Nephron progenitor cell (in vitro differentiated cells): ENCODE measurements at regions not wholly inside any gene's neighbourhood (a gene's known extent, or its start where the extent isn't known, plus 50 kb on each side); places are given as distances from the start of the nearest gene placed in this dataset.

ENCODE experiments used
- DNase-seq: peaks from one replicate; pipeline ENCODE4 v3.0.0; 2021
- H3K27ac Mint-ChIP-seq: 2 replicates; pipeline ENCODE4 v1.8.0; 2021; ENCODE audit warnings: mild to moderate bottlenecking, moderate library complexity, mixed read lengths
- H3K27me3 Mint-ChIP-seq: 2 replicates; pipeline ENCODE4 v1.8.0; 2021; ENCODE audit warnings: mild to moderate bottlenecking, low read depth, mixed read lengths; ENCODE audit not compliant: poor library complexity
- H3K36me3 Mint-ChIP-seq: 2 replicates; pipeline ENCODE4 v1.8.0; 2021; ENCODE audit warnings: low read depth, mixed read lengths
- H3K4me1 Mint-ChIP-seq: 2 replicates; pipeline ENCODE4 v1.8.0; 2021; ENCODE audit warnings: mixed read lengths
- H3K4me3 Mint-ChIP-seq: 2 replicates; pipeline ENCODE4 v1.8.0; 2021; ENCODE audit warnings: mild to moderate bottlenecking, moderate library complexity, mixed read lengths
- H3K9me3 Mint-ChIP-seq: 2 replicates; pipeline ENCODE4 v1.8.0; 2021; ENCODE audit warnings: mild to moderate bottlenecking, moderate library complexity, mixed read lengths
- TF ChIP-seq, protein P1 (sequence below): fragments of 200-600 bp; sonication (generic); IDR thresholded peaks from 2 replicates; pipeline ENCODE4 v1.5.0; 2021; ENCODE audit warnings: antibody characterized with exemption

DNA sequence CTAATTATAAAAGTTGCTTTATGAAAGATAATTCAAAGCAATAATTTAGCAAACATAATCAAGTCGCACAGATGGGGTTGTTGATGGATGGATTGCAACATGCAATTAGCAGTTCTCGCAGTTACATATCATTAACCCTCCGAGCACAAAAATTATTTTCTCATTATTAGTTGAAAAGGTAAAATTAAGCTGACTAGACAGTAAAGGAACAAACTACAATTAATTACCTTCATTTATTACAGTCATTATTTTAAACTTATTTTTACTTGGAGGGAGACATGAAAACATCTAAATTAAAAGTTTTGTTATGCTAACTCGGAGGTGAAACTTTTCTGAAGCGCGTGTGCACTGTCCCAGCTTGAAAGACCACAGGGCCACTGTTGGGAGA, 146.9 kb downstream of the PHETA1 start:
- TF ChIP-seq, protein P1, sequence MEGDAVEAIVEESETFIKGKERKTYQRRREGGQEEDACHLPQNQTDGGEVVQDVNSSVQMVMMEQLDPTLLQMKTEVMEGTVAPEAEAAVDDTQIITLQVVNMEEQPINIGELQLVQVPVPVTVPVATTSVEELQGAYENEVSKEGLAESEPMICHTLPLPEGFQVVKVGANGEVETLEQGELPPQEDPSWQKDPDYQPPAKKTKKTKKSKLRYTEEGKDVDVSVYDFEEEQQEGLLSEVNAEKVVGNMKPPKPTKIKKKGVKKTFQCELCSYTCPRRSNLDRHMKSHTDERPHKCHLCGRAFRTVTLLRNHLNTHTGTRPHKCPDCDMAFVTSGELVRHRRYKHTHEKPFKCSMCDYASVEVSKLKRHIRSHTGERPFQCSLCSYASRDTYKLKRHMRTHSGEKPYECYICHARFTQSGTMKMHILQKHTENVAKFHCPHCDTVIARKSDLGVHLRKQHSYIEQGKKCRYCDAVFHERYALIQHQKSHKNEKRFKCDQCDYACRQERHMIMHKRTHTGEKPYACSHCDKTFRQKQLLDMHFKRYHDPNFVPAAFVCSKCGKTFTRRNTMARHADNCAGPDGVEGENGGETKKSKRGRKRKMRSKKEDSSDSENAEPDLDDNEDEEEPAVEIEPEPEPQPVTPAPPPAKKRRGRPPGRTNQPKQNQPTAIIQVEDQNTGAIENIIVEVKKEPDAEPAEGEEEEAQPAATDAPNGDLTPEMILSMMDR, result no peak
- Mint-ChIP-seq H3K4me3 (no peak overlapping the region), H3K27ac (no peak overlapping the region), H3K9me3 (no peaks in the 10 kb centered on the region), H3K4me1 (peaks cover 14% of the 10 kb centered on the region), H3K27me3 (peaks cover 22% of the 10 kb centered on the region), H3K36me3 (no peaks in the 10 kb centered on the region)
- no peak for DNase-seq

DNA sequence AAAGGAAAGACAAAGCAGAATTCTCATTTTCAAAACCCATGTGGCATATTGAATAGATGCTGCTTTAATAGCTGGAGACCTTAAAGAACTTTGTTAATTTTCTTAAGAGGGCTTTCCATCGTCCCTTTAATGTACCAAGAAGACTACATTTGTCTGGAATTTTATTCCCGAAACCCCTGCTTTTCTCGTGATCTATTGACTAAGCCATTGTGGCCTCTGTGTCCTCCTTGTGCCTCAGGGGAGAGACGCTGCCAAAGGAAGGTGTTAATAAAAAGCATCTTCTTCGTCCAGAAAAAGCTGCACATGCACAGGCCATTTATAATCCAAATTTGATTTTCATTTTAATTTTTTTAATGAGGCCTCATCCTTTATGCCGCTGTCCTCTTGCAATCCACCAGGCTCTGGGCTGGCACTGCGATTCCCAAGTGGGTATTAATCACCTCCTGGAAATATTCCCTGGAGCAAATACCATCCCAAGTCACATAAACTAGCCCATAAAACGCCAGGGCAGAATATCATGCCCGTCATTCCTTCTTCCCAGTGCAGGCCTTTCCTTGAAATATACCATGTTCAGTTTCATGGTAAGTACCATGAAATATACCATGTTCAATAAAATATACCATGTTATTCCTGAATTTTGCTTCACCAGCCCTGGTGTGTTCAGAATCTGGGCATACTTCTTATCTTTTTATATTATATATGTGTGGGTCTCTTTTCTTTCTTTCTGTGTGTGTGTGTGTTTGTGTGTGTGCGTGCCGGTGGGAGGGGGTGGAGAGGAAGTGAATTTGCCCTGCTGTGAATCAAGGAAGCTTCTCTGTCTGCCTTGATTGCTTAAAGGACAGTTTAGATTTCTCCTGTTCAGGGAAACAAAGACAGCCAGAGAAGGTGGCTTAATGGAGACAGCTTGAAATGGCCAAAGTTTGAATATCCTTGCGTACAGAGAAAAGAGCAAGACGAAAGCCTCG, 147.6 kb downstream of the PHETA1 start:
- no peak overlapping the region for H3K4me3 Mint-ChIP-seq
- no peaks in the 10 kb centered on the region for H3K36me3 Mint-ChIP-seq
- no peaks in the 10 kb centered on the region for H3K9me3 Mint-ChIP-seq
- DNase-seq, result no peak
- H3K27ac Mint-ChIP-seq, result no peak overlapping the region
- TF ChIP-seq, protein P1, result no peak
- H3K27me3 Mint-ChIP-seq, result peaks cover 28% of the 10 kb centered on the region
- peaks cover 14% of the 10 kb centered on the region for H3K4me1 Mint-ChIP-seq

DNA sequence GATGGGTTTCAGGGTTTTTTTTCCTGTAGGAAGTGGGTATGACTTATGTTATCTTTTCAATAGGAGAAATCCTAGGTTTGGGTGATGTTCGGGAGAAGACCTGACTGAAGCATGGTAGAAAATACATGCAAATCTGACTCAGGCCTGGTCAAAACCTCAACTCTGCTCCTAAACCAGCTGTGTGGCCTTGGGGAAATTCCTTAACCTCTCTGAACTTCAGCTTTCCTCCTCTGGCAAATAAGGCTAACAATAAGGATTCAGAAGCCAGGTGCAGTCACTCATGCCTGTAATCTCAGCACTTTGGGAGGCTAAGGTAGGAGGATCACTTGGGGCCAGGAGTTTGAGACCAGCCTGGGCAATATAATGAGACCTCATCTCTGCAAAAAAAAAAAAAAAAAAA, 148.5 kb downstream of the PHETA1 start:
- Mint-ChIP-seq H3K4me3 (no peak overlapping the region), H3K27ac (no peak overlapping the region)

DNA sequence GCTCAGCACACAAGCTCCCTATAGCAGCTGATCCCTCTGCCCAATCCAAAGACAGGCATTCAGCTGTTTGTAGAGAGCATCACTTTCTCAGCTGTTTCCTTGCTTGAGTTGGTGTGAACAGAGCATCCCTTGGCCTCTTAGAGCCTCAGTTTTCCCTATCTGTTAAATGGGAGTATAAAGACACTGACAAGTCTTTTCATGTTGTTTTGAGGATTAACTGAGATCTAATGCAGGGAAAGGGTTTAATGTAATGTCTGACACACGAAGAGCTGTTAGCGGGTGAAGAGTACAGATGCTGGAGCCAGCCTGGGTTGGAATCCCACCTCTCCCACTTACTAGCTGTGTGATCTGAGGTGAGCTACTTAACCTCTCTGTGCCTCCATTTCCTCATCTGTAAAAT, 149.5 kb downstream of the PHETA1 start:
- H3K36me3 Mint-ChIP-seq, result no peaks in the 10 kb centered on the region
- H3K4me1 Mint-ChIP-seq, result peaks cover 10% of the 10 kb centered on the region
- H3K27me3 Mint-ChIP-seq, result peaks cover 28% of the 10 kb centered on the region
- no peak overlapping the region for H3K27ac Mint-ChIP-seq
- H3K9me3 Mint-ChIP-seq, result no peaks in the 10 kb centered on the region
- TF ChIP-seq, protein P1, result no peak
- H3K4me3 Mint-ChIP-seq, result no peak overlapping the region
- no peak for DNase-seq

More for the DNA sequence above, 148.5 kb downstream of the PHETA1 start:
- Mint-ChIP-seq H3K9me3 (no peaks in the 10 kb centered on the region), H3K4me1 (peaks cover 14% of the 10 kb centered on the region), H3K36me3 (no peaks in the 10 kb centered on the region), H3K27me3 (peaks cover 29% of the 10 kb centered on the region)
- no peak for DNase-seq
- TF ChIP-seq, protein P1, result no peak

DNA sequence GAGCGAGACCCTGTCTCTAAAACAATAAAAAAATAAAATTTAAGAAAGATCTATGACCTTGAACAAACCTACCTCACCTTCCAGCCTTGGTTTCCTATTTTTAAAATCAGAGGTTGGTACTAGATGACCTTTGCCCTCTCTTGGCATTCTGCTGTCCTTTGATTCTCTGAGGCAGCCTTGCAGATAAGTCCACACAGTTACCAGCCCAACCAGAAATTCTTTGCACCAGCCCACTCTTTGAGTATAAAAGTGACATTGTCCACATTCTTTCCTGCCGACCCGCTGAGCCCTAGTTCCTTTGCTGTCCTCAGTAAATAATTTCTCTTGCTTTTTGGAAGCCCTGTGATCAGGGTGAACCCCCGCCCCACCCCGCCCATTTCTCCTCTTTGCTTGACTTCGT, 150.4 kb downstream of the PHETA1 start:
- peaks cover 7% of the 10 kb centered on the region for H3K4me1 Mint-ChIP-seq
- H3K27ac Mint-ChIP-seq, result peak overlapping the region; percentile 83
- no peaks in the 10 kb centered on the region for H3K36me3 Mint-ChIP-seq
- TF ChIP-seq, protein P1, result no peak
- no peaks in the 10 kb centered on the region for H3K9me3 Mint-ChIP-seq
- peaks cover 28% of the 10 kb centered on the region for H3K27me3 Mint-ChIP-seq
- DNase-seq, result no peak
- H3K4me3 Mint-ChIP-seq, result no peak overlapping the region
